8988T (cell line): ENCODE measurements at regions not wholly inside any gene's neighbourhood (a gene's known extent, or its start where the extent isn't known, plus 50 kb on each side); places are given as distances from the start of the nearest gene placed in this dataset.

Source experiments
- DNase-seq: peaks from one replicate; pipeline ENCODE4 v3.0.0; 2011

DNA sequence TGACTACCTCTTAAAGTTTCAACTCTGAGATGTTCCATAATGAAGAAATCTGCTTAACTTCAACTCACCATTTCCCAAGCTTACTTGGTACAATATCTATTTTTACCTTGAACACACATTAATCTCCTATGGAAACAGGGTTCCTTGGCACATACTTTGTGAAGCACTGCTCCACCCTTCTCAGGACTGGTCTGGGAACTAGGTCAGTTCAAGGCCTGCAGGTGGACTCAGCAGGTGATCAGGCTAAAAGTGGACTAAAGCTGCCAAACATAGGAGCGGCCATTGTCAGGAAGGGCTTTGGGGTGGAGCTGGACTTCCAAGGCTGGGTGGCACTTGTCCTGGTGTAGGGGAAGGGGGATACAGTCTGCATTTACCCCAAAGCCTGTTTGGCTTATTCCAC, 202.3 kb downstream of the NUAK1 start:
- no peak for DNase-seq

- DNase-seq: no peak
Observed at GRCh38 chr12:105937009-105937408, 201.7 kb downstream of the NUAK1 start.

DNA sequence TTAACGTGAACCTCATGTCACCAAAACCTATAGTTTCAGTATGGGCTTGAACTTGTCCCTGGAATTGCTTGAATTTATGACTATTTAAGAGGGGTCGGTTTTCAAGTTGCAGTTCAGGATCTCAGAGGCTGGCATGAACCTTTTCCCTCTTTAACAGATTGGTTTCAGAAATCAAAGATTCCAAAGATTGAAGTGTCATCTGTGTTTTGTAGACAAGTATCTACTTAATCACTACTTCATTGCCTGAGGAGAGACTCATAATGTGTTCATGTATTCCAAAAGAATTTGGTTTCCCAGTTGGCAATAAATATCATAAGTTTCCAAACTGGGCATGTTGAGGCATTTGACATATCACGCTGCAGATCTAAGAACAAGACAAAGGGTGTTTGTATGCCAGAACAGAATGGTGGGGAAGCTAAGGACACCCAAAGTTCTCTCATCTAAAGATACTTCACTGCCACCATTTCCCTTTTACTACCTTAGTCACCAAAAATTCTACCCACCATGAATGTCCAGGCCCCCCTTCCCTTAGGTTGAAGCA, 199.5 kb downstream of the NUAK1 start:
- no peak for DNase-seq

- DNase-seq: no peak
Observed at GRCh38 chr12:105942281-105942680, 196.5 kb downstream of the NUAK1 start.

GRCh38 chr12:105943525-105943924, 195.2 kb downstream of the NUAK1 start:
- no peak for DNase-seq

- no peak for DNase-seq
Observed at GRCh38 chr12:105944628-105945027, 194.1 kb downstream of the NUAK1 start.

- DNase-seq: no peak
Observed at GRCh38 chr12:105945880-105946279, 192.9 kb downstream of the NUAK1 start.

DNA sequence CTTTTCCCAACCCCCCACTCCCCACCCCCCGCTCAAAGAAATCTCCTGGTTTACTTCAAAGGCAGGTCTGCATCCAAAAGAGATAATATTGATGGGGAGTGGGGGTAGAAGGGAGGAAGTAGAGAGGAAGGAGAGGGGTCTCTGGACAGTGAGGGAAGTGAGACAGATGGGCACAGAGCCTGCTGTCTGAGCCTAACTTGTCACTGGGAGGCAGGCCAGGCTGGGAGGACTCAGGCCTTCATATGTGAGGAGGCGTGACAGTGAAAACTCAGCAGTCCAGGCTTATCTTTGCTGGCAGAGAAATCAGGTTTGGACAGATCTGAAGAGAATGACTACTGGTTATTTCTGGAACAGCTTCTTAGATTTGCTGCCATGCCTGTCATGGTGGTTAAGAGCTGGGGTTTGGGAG, 192.3 kb downstream of the NUAK1 start:
- no peak for DNase-seq

- no peak for DNase-seq
Observed at GRCh38 chr12:105947906-105948305, 190.8 kb downstream of the NUAK1 start.

DNA sequence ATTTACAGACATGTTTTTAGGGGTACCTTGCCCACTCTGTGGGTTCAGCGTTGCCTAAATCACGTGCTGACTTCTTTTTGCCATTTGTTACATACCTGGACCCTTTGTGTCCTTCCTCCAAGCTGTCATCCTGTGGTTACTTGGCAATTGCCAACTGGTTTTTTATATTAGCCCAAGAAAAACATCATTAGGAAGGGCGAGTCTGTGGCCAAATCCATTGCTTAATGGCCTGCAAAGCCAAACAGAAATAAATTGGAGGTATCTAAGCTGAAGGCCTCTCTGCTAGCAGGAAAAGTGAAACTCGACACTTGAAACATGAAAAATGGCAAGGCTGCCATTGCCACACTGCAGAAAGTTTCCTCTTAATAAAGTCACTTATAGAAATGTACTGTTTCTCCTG, 190.4 kb downstream of the NUAK1 start:
- no peak for DNase-seq

GRCh38 chr12:105949391-105949790, 189.4 kb downstream of the NUAK1 start:
- DNase-seq: no peak

DNA sequence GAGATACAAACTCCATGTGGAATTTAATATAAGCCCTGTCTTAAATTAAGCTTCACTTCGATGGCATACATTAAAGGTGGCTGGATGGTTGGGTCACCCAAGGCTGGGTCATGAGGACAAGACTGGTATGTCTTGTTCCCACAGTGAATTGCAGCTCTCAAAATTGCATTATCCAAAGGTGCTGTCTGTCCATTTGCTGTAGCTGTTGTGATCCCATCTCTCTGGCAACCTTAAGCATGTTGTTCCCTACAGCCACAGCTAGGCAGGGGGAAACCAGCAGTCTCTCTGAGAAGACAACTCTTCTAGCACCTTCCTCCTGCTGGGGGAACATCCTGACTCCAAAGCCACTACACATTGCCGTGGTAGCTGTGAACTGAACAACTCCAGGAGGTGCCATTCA, 187.0 kb downstream of the NUAK1 start:
- DNase-seq: no peak

GRCh38 chr12:105954951-105955931, 183.5 kb downstream of the NUAK1 start:
- DNase-seq: no peak

GRCh38 chr12:105955976-105956375, 182.8 kb downstream of the NUAK1 start:
- DNase-seq: no peak

DNA sequence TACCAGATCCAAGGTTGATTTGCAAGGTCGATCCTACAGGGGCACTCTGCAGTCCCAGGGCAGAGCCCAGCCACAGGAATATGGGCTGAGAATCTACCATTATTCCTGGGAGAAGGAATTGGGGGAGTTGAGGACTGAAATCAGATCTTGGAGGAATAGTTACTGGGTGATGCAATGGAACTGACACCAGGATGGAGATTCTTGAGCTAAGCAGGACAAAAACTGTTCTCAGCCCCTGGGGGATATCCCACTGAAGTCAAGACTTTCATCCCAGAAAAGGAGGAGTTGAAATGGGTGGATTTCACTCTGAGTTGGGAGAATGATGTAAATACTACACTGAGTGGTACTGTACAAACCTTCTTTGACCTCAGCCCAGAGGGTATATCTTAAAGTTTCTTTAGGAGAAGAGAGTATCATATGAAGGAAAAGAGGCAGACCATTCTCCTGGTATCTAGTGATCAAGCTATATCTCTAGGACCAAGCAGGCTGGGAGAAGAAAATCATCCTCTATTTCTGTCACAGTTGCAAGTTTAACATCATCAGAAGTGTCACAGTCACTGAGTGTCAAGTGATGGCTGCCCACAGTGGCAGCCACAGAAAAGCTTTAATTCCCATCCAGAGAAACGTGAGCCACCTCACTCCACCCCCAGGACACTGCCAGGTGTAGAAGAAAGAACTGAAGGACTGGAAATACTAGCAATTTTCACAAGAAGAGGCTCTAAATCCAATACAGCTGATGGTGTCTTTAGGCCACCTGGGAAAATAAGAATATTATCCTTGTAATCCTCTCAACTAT, 181.9 kb downstream of the NUAK1 start:
- DNase-seq: no peak

- no peak for DNase-seq
Observed at GRCh38 chr12:105960319-105961083, 178.3 kb downstream of the NUAK1 start.

DNA sequence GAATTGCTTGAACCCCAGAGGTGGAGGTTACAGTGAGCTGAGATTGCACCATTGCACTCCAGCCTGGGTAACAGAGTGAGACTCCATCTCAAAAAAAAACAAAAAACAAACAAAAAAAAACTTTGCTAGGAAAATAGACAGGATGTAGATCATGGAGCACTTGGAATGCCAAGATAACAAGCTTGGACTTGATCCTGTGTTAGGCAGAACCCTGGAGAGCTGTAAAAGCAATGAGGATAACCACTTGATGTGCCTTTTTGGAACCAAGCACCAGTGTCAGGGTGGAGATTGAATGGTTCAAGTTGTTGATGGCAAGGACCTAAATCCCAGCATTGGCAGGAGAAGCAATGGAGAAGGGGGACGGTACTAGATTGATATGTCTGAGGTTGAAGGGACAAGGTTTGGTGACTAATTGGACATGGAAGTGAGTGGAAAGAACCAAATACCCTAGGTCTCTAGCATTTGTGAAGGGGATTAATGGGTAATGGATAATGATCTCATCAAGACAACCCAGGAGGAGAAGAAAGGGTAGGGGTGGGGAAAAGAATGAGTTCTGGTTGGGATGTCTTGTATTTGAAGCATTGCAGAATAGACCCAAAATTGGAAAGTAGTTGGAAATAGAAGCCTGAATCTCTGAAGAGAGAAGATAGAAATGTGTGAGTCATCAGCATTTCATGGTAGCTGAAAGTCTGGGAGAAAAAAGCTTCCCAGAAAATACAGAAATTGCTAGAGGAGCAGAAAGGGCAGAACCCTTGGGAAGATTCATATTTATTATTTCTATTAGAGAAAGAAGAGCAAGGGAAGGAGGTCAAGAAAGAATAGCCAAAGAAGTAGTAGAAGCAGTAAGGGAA, 176.7 kb downstream of the NUAK1 start:
- no peak for DNase-seq

DNA sequence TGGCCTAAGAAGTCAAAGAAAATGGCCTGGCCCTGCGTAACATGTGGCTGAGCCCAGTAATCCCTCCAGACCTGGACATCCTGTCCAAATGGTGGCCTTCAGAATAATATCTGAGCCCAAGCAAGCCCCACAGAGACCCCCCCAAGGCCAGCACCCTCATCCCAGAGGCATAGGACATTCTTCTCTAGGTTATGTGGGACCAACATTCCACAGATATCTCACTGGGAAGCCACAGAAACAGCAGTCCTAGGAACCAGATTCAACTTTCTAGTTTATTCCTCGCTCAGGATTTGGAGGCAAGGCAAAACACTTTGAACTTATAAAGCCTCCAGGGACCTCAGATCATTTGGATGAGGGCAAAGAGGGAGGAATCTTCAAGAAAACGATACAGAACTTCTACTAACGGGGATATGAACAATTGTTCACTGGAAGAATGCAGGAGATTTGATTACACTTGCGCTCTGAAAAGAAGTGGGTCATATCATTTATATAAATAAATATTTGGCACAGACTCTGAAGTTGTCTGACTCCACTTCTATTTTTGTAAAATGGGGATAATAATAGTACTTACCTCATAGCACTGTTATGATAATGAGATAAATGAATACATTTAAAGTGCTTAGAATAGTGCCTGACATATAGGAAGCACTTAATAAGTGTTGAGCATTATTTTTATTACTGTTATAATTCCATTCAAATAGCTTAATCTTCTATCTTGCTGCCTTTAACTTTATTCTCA, 171.5 kb downstream of the NUAK1 start:
- no peak for DNase-seq

DNA sequence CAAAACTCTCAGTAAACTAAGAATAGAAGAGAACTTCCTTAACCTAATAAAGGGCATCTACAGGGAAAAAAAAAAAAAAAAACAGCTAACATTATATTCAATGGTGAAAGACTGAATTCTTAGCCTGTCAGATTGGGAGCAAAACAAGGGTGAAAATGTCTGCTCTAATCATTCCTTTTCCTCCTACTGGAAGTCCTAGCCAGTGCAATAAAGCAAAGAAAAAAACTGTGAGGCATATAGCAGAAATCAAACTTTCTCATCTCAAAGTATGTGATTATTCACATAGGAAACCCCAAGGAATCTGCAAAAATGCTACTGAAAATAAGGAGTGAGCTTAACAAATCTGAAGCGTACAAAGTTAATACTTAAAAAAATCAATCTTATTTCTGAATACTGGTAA, 170.7 kb downstream of the NUAK1 start:
- DNase-seq: no peak

DNA sequence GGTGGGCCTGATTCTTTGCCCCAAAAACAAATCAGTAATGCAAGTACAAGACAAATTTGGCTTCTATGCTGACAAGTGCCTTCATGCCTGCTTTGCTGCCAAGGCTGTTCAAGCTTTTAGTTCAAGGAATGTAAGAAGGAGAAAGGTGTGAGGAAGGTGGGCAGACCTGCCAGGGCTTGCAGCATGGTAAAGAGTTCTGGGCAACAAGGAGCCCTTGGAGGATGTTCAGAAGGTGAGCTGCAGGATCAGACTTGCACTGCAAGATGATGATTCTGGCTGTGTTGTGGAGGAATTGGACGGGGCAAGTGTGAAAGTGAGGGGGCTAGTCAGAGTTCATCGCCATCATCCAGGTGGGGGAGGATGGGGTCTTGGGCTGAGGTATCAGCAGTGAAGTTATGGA, 167.9 kb downstream of the NUAK1 start:
- DNase-seq: no peak

DNA sequence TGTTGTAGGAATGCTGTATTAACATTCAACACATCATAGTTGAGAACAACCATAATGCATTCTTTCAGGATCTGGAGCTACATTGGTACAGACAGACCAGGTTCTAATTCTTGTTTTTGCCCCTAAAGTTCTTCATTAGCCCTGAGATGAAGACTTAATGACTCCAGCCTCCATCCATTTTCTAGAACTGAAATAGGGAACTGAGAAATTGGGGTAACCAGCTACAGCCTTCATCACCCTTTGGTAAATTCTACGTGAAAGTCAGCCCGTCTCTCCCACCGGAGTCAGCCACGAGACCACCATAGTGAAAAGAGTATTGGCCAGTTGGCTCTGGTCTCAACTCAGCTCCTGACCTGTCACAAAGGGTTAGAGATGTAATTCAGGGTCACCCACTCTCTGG, 164.0 kb downstream of the NUAK1 start:
- DNase-seq: no peak
